Testis (tissue), 2 donors: ENCODE measurements at regions not wholly inside any gene's neighbourhood (a gene's known extent, or its start where the extent isn't known, plus 50 kb on each side); places are given as distances from the start of the nearest gene placed in this dataset.

Experiments used
- DNase-seq: peaks from one replicate; pipeline ENCODE4 v3.0.0-alpha.2; 2019
- H3K27ac ChIP-seq, 2 donors: fragments of 200-600 bp; sonication (generic); one replicate each; pipeline ENCODE4 v1.5.1; 2019
- H3K27me3 ChIP-seq: fragments of 200-600 bp; sonication (generic); one replicate; pipeline ENCODE4 v1.5.1; 2019
- H3K36me3 ChIP-seq: fragments of 200-600 bp; sonication (generic); one replicate; pipeline ENCODE4 v1.5.1; 2017; ENCODE audit warnings: low read depth; ENCODE audit errors: missing control alignments
- H3K4me1 ChIP-seq: fragments of 200-600 bp; sonication (generic); one replicate; pipeline ENCODE4 v1.5.1; 2019
- H3K4me3 ChIP-seq, 2 donors: fragments of 200-600 bp; sonication (generic); one replicate each; pipeline ENCODE4 v1.5.1; 2017 to 2019
- H3K9me3 ChIP-seq: fragments of 200-600 bp; sonication (generic); one replicate; pipeline ENCODE4 v1.5.1; 2017
- CTCF ChIP-seq, 3 experiments: fragments of 450-650 bp in 2 of 3; fragments of 200-600 bp in 1 of 3; sonication (generic) in 1 of 3; IDR thresholded peaks; one replicate each; pipeline ENCODE4 v1.5.1; 2016 to 2019; ENCODE audit warnings: antibody characterized with exemption in 3 of 3, mild to moderate bottlenecking in 2 of 3, moderate library complexity in 1 of 3
- POLR2A ChIP-seq: fragments of 450-650 bp; IDR thresholded peaks from one replicate; pipeline ENCODE4 v1.6.1; 2017; ENCODE audit warnings: antibody characterized with exemption, mild to moderate bottlenecking, moderate library complexity
- WGBS, 2 donors: methylation state at CpG; one replicate each; pipeline ENCODE4 v1.1.5; 2018; 5-methylcytosine and 5-hydroxymethylcytosine counted together
- intact Hi-C: fragments of 100-400 bp; cut with DNase I; formaldehyde crosslinking; loops from one replicate; pipeline ENCODE4 v1.15.1; 2023; ENCODE audit warnings: low total_unique reads

GRCh38 chr11:90722552-90723190 is 499.8 kb upstream of the CHORDC1 start:
- no peak overlapping the region for H3K27ac ChIP-seq
- WGBS, 2 donors: 70 to 87% methylated on average over 3 of the region's 3 CpGs
- H3K4me3 ChIP-seq: no peak overlapping the region
- H3K9me3 ChIP-seq: no peaks in the 10 kb centered on the region
- no peaks in the 10 kb centered on the region for H3K27me3 ChIP-seq
- TF ChIP-seq CTCF (IDR thresholded peaks at IDR 0.05) (no peak), POLR2A (no peak)
- intact Hi-C loops: no loop called here
- H3K4me1 ChIP-seq: no peaks in the 10 kb centered on the region
- no peak for DNase-seq
- no peaks in the 10 kb centered on the region for H3K36me3 ChIP-seq

- intact Hi-C loops: no loop called here
- Histone ChIP-seq H3K9me3 (no peaks in the 10 kb centered on the region), H3K27ac (no peak overlapping the region), H3K36me3 (no peaks in the 10 kb centered on the region), H3K4me1 (no peaks in the 10 kb centered on the region), H3K4me3 (no peak overlapping the region), H3K27me3 (no peaks in the 10 kb centered on the region)
- TF ChIP-seq CTCF (IDR thresholded peaks at IDR 0.05) (no peak), POLR2A (no peak)
- no peak for DNase-seq
Observed at GRCh38 chr11:90717522-90717921, 494.7 kb upstream of the CHORDC1 start.

- TF ChIP-seq CTCF (IDR thresholded peaks at IDR 0.05) (no peak), POLR2A (no peak)
- no peak for DNase-seq
Observed at GRCh38 chr11:90705661-90706060, 482.8 kb upstream of the CHORDC1 start.

GRCh38 chr11:90704510-90704909 is 481.7 kb upstream of the CHORDC1 start:
- no peaks in the 10 kb centered on the region for H3K27me3 ChIP-seq
- H3K36me3 ChIP-seq: no peaks in the 10 kb centered on the region
- TF ChIP-seq POLR2A: no peak
- no peak for TF ChIP-seq CTCF (IDR thresholded peaks at IDR 0.05)
- H3K4me1 ChIP-seq: no peaks in the 10 kb centered on the region
- WGBS, 2 donors: 92 to 94% methylated on average over 5 of the region's 5 CpGs
- H3K9me3 ChIP-seq: no peaks in the 10 kb centered on the region
- intact Hi-C loops: no loop called here
- H3K27ac ChIP-seq: no peak overlapping the region
- DNase-seq: no peak
- no peak overlapping the region for H3K4me3 ChIP-seq

More at GRCh38 chr11:90705661-90706060, 482.8 kb upstream of the CHORDC1 start:
- Histone ChIP-seq H3K9me3 (no peaks in the 10 kb centered on the region), H3K4me3 (no peak overlapping the region), H3K27me3 (no peaks in the 10 kb centered on the region), H3K27ac (no peak overlapping the region), H3K36me3 (no peaks in the 10 kb centered on the region), H3K4me1 (no peaks in the 10 kb centered on the region)
- intact Hi-C loops: no loop called here

- H3K9me3 ChIP-seq: no peaks in the 10 kb centered on the region
- intact Hi-C loops: no loop called here
- WGBS, 2 donors: 73 to 84% methylated on average over 2 of the region's 2 CpGs
- no peak overlapping the region for H3K4me3 ChIP-seq
- no peak for DNase-seq
- H3K27me3 ChIP-seq: no peaks in the 10 kb centered on the region
- no peak overlapping the region for H3K27ac ChIP-seq
- H3K36me3 ChIP-seq: no peaks in the 10 kb centered on the region
- H3K4me1 ChIP-seq: no peaks in the 10 kb centered on the region
- no peak for TF ChIP-seq POLR2A
- TF ChIP-seq CTCF (IDR thresholded peaks at IDR 0.05): no peak
Observed at GRCh38 chr11:90701716-90702115, 478.9 kb upstream of the CHORDC1 start.
